Chondrocyte (in vitro differentiated cells): ENCODE measurements at regions not wholly inside any gene's neighbourhood (a gene's known extent, or its start where the extent isn't known, plus 50 kb on each side); places are given as distances from the start of the nearest gene placed in this dataset.

ENCODE experiments used
- DNase-seq: peaks from one replicate; pipeline ENCODE4 v3.0.0; 2021; ENCODE audit warnings: mixed read lengths, low spot score
- H3K27ac Mint-ChIP-seq: one replicate; pipeline ENCODE4 v1.8.0; 2021; ENCODE audit warnings: mild to moderate bottlenecking, moderate library complexity, mixed read lengths; ENCODE audit not compliant: unreplicated experiment
- H3K27me3 Mint-ChIP-seq: 2 replicates; pipeline ENCODE4 v1.8.0; 2021; ENCODE audit warnings: low read depth, mixed read lengths
- H3K36me3 Mint-ChIP-seq: 2 replicates; pipeline ENCODE4 v1.8.0; 2021; ENCODE audit warnings: low read depth, mixed read lengths
- H3K4me1 Mint-ChIP-seq: 2 replicates; pipeline ENCODE4 v1.8.0; 2021; ENCODE audit warnings: low read depth, mild to moderate bottlenecking, mixed read lengths
- H3K4me3 Mint-ChIP-seq: one replicate; pipeline ENCODE4 v1.8.0; 2021; ENCODE audit warnings: mild to moderate bottlenecking, moderate library complexity, mixed read lengths; ENCODE audit not compliant: unreplicated experiment
- H3K9me3 Mint-ChIP-seq: 2 replicates; pipeline ENCODE4 v1.8.0; 2021; ENCODE audit warnings: low read depth, mixed read lengths
- TF ChIP-seq, protein P1 (sequence below): fragments of 200-600 bp; sonication (generic); IDR thresholded peaks from 2 replicates; pipeline ENCODE4 v1.5.0; 2021; ENCODE audit warnings: antibody characterized with exemption, mild to moderate bottlenecking, moderate library complexity

DNA sequence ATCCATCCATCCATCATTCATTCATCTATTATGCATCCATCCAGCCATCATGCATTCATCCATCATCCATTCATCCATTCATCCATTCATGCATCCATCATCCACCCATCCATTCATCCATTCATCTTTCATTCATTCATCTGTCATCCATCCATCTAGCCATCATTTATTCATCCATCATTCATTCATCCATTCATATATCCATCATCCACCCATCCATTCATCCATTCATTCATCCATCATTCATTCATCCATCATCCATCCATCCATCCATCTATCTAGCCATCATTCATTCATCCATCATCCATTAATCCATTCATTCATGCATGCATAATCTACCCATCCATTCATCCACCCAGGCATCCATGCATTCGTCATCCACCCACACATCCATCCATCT is 1450.3 kb downstream of the TBC1D22A start:
- no peaks in the 10 kb centered on the region for H3K4me1 Mint-ChIP-seq
- H3K27ac Mint-ChIP-seq = no peak overlapping the region
- peaks cover 11% of the 10 kb centered on the region for H3K27me3 Mint-ChIP-seq
- TF ChIP-seq, protein P1, sequence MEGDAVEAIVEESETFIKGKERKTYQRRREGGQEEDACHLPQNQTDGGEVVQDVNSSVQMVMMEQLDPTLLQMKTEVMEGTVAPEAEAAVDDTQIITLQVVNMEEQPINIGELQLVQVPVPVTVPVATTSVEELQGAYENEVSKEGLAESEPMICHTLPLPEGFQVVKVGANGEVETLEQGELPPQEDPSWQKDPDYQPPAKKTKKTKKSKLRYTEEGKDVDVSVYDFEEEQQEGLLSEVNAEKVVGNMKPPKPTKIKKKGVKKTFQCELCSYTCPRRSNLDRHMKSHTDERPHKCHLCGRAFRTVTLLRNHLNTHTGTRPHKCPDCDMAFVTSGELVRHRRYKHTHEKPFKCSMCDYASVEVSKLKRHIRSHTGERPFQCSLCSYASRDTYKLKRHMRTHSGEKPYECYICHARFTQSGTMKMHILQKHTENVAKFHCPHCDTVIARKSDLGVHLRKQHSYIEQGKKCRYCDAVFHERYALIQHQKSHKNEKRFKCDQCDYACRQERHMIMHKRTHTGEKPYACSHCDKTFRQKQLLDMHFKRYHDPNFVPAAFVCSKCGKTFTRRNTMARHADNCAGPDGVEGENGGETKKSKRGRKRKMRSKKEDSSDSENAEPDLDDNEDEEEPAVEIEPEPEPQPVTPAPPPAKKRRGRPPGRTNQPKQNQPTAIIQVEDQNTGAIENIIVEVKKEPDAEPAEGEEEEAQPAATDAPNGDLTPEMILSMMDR = no peak
- peaks cover 3% of the 10 kb centered on the region for H3K9me3 Mint-ChIP-seq
- H3K36me3 Mint-ChIP-seq = no peaks in the 10 kb centered on the region
- DNase-seq = no peak
- no peak overlapping the region for H3K4me3 Mint-ChIP-seq

DNA sequence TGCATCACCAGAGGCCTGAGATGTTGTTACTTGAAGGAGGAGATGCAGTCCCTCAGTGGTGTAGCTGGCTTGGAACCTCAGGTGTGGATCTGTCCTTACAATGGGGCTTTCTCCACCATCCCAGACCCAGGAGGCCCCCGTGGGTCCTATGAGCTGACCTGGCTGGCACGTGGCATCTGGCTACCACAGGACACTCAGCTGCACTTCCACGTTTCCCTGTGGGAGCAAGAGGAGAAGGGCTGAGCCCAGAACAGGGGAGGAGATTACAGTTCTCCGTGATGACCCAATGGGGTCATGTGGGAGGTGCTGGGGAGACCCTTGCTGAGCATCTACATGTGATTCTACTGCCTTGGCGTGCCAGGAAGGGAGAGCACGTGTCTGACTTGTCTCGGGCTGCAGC is 1448.4 kb downstream of the TBC1D22A start:
- no peak for DNase-seq
- Mint-ChIP-seq H3K4me3 (no peak overlapping the region), H3K36me3 (no peaks in the 10 kb centered on the region), H3K27me3 (peaks cover 11% of the 10 kb centered on the region), H3K9me3 (peaks cover 3% of the 10 kb centered on the region), H3K4me1 (no peaks in the 10 kb centered on the region), H3K27ac (no peak overlapping the region)
- TF ChIP-seq, protein P1 = no peak

DNA sequence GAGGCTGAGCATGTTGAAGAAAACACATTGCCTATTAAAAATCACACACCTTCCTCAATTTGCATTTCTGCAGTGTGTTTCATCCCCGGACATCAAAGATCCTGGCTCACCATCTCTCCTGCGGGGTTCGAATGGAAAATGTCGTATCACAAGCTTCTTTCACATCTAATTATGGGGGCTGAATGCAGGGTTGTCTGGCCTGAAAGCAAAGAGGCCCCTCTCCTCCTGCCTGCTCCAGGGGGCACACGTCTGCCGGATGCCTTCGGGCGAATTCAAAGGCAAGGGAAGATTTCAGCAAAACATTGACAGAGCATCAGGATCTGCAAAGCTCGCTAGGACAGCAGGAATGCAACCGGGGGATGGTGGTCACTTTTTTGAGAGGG is 1447.7 kb downstream of the TBC1D22A start:
- Mint-ChIP-seq H3K4me1 (no peaks in the 10 kb centered on the region), H3K9me3 (peaks cover 3% of the 10 kb centered on the region), H3K27ac (no peak overlapping the region), H3K36me3 (no peaks in the 10 kb centered on the region), H3K4me3 (no peak overlapping the region), H3K27me3 (peaks cover 13% of the 10 kb centered on the region)
- TF ChIP-seq, protein P1 = no peak
- no peak for DNase-seq

DNA sequence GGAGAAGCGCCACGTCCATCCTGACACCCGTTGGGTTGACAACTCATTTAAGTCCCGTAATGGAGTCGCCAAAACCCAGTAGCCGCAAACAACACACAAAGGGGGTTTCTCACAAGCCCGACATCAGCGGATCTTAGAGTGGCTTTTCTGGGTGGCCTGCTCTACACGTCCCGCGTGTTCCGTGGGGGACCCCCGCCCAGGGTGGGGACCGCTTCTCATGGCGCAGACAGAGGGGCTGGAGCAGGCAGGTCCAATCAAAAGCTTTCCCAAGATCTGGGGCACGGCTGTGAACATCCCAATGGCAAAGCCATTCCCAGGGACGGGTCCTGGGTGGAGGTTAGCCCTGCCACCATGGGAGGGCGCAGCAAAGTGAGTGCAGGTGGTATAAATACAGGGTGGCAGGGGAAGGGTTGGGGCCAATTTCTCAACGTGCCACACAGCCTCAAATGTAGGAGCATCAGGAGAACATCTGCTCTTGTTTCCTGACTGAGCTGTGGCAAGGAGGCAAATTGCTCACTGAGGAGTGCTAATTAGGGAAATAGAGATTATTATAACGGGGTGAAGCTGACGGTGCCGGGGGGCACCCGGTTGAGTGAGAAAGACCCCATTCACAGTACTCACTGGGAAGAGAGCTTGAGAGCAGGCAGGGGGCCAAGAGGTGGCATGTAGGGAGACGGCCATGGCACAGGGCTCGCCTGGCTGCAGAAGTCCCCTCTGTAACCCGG is 1447.2 kb downstream of the TBC1D22A start:
- DNase-seq = no peak
- Mint-ChIP-seq H3K9me3 (peaks cover 3% of the 10 kb centered on the region), H3K27ac (no peak overlapping the region), H3K4me3 (no peak overlapping the region), H3K27me3 (peaks cover 17% of the 10 kb centered on the region), H3K36me3 (no peaks in the 10 kb centered on the region), H3K4me1 (no peaks in the 10 kb centered on the region)
- TF ChIP-seq, protein P1 = no peak

DNA sequence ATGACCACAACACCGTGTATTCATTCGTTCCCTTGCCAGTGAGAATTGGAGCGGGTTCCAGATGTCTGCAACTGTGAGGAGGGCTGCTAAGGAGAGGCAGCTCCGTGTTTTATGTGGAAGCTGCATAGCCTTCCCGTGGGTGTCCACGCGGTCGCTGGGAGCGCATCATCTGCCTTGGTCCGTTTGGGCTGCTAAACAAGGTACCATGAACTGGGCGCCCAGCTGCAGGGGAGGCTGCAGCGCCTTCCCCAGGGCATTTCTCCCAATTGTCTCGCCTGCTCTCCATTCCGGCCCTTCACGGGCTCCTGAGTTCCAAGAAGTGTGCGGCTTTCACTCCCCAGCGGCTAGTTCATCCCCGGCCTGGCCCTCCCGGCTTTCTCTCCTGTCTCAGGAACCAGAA is 1446.4 kb downstream of the TBC1D22A start:
- Mint-ChIP-seq H3K27me3 (peaks cover 17% of the 10 kb centered on the region), H3K4me1 (no peaks in the 10 kb centered on the region), H3K36me3 (no peaks in the 10 kb centered on the region), H3K9me3 (no peaks in the 10 kb centered on the region), H3K4me3 (no peak overlapping the region), H3K27ac (no peak overlapping the region)
- no peak for DNase-seq
- TF ChIP-seq, protein P1 = no peak
